Right hindlimb (tissue), 1 donor: ENCODE measurements at regions not wholly inside any gene's neighbourhood (a gene's known extent, or its start where the extent isn't known, plus 50 kb on each side); places are given as distances from the start of the nearest gene placed in this dataset.
A peak's percentile ranks its signal among the peaks of the same experiment; 100 is the strongest.

ENCODE experiments used
- DNase-seq: peaks from one replicate; pipeline ENCODE4 v3.0.0-alpha.2; 2018

GRCh38 chr15:77818484-77819047 lies 185.9 kb upstream of the LINGO1 start:
- DNase-seq, result no peak

GRCh38 chr15:77817434-77817833 lies 184.7 kb upstream of the LINGO1 start:
- DNase-seq, result no peak

GRCh38 chr15:77816983-77817382 lies 184.3 kb upstream of the LINGO1 start:
- DNase-seq, result no peak

GRCh38 chr15:77815015-77815414 lies 182.3 kb upstream of the LINGO1 start:
- DNase-seq, result peak; percentile 61

GRCh38 chr15:77812664-77813063 lies 180.0 kb upstream of the LINGO1 start:
- DNase-seq, result no peak

- DNase-seq, result no peak
These were observed 178.6 kb upstream of the LINGO1 start for GRCh38 chr15:77811270-77811669.

GRCh38 chr15:77810130-77810571 lies 177.4 kb upstream of the LINGO1 start:
- DNase-seq, result peak; percentile 79

- DNase-seq, result no peak
These were observed 176.0 kb upstream of the LINGO1 start for GRCh38 chr15:77808581-77809177.

- no peak for DNase-seq
These were observed 175.4 kb upstream of the LINGO1 start for GRCh38 chr15:77808075-77808474.

- no peak for DNase-seq
These were observed 174.9 kb upstream of the LINGO1 start for GRCh38 chr15:77807611-77808010.

GRCh38 chr15:77807115-77807514 lies 174.4 kb upstream of the LINGO1 start:
- no peak for DNase-seq

GRCh38 chr15:77804210-77804609 lies 171.5 kb upstream of the LINGO1 start:
- no peak for DNase-seq

GRCh38 chr15:77803487-77803886 lies 170.8 kb upstream of the LINGO1 start:
- DNase-seq, result no peak

- DNase-seq, result peak; percentile 68
These were observed 167.6 kb upstream of the LINGO1 start for GRCh38 chr15:77800305-77800704.

- DNase-seq, result no peak
These were observed 166.1 kb upstream of the LINGO1 start for GRCh38 chr15:77798847-77799246.

GRCh38 chr15:77798151-77798835 lies 165.6 kb upstream of the LINGO1 start:
- no peak for DNase-seq

- no peak for DNase-seq
These were observed 164.6 kb upstream of the LINGO1 start for GRCh38 chr15:77797270-77797669.

GRCh38 chr15:77796046-77796729 lies 163.5 kb upstream of the LINGO1 start:
- no peak for DNase-seq

- DNase-seq, result no peak
These were observed 162.7 kb upstream of the LINGO1 start for GRCh38 chr15:77795446-77795845.

GRCh38 chr15:77791941-77792340 lies 159.2 kb upstream of the LINGO1 start:
- peak; percentile 50 for DNase-seq

- DNase-seq, result no peak
These were observed 157.8 kb upstream of the LINGO1 start for GRCh38 chr15:77790481-77790880.

- no peak for DNase-seq
These were observed 154.2 kb upstream of the LINGO1 start for GRCh38 chr15:77786956-77787355.

- no peak for DNase-seq
These were observed 153.6 kb upstream of the LINGO1 start for GRCh38 chr15:77786181-77786890.
